ENCODE measurements at regions not wholly inside any gene's neighbourhood (a gene's known extent, or its start where the extent isn't known, plus 50 kb on each side); places are given as distances from the start of the nearest gene placed in this dataset.

DNA sequence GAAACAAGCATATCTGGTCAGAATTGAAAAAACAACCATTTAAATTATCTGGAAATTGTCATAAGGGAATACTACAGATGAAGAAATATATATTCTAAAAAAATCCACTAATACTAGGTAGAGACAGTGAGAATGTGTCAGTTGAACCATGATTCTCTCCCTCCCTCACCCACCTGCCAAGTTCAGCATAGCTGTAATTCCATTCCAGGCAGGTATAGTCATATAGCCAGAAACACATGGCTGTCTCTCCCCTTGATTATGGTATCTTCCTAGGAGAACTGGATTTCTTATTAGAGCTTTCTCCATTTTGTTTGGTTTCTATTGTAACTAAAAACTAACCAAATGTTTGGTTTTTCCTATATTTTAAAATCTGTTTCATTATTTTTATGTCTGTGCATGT, 509.2 kb downstream of the CDH10 start:
- Histone ChIP-seq H3K36me3 (ENCODE audit: low read depth) (no peaks in the 10 kb centered on the region), H3K9me3 (no peaks in the 10 kb centered on the region), H3K4me3 (no peak overlapping the region), H3K4me1 (ENCODE audit: low read depth) (no peaks in the 10 kb centered on the region)
- intact Hi-C loops (cut with DNase I, micrococcal nuclease), result no loop called here
- ATAC-seq, result no peak
- no peak for TF ChIP-seq CTCF (IDR thresholded peaks at IDR 0.05)
- no peak for DNase-seq

- ATAC-seq, result no peak
- no peaks in the 10 kb centered on the region for H3K9me3 ChIP-seq
- H3K36me3 ChIP-seq (ENCODE audit: low read depth), result no peaks in the 10 kb centered on the region
- H3K4me1 ChIP-seq (ENCODE audit: low read depth), result no peaks in the 10 kb centered on the region
- DNase-seq, result no peak
- intact Hi-C loops (cut with DNase I, micrococcal nuclease), result no loop called here
- no peak overlapping the region for H3K4me3 ChIP-seq
- no peak for TF ChIP-seq CTCF (IDR thresholded peaks at IDR 0.05)
These were observed 503.7 kb downstream of the CDH10 start for GRCh38 chr5:24141046-24141445.

DNA sequence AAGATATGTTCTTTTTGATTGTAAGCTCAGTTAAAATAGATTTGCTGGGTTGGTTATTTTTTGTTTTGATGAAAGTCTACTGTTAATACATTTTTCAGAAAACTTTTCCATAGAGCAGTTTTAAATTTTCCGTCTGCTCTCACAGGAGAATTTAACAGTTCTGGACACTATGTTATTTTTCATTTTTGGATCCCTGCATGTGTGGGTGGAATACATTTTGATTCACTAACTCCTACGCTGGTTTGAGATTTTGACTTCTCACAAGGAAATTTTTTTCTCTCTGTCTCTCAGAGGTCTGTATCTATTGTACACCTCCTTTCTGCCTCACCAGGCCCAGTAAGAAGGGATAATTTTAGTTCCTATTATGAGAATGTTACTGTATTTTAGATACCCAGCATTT, 502.4 kb downstream of the CDH10 start:
- intact Hi-C loops (cut with DNase I, micrococcal nuclease), result no loop called here
- TF ChIP-seq CTCF (IDR thresholded peaks at IDR 0.05), result no peak
- ATAC-seq, result no peak
- no peaks in the 10 kb centered on the region for H3K9me3 ChIP-seq
- H3K36me3 ChIP-seq (ENCODE audit: low read depth), result no peaks in the 10 kb centered on the region
- DNase-seq, result no peak
- H3K4me3 ChIP-seq, result no peak overlapping the region
- H3K4me1 ChIP-seq (ENCODE audit: low read depth), result no peaks in the 10 kb centered on the region

DNA sequence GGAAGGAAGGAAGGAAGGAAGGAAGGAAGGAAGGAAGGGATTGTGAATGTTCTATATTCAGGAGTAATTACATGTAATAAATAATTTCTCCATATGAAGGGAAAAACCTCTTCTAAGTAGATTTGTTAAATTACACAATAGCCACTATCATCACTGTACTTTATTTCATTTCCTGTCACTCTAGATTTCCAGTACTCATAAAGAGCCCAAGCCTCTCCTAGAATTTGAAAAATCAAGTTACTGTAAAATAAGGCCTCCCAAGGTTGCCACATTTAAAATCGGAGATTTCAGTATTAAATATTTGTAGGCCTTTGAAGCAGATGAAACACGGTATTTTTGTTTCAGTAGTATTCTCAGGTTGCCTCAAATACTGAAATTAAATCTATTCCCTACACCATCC, 499.0 kb downstream of the CDH10 start:
- TF ChIP-seq CTCF (IDR thresholded peaks at IDR 0.05), result no peak
- no peaks in the 10 kb centered on the region for H3K4me1 ChIP-seq (ENCODE audit: low read depth)
- H3K9me3 ChIP-seq, result no peaks in the 10 kb centered on the region
- intact Hi-C loops (cut with DNase I, micrococcal nuclease), result no loop called here
- H3K36me3 ChIP-seq (ENCODE audit: low read depth), result no peaks in the 10 kb centered on the region
- no peak overlapping the region for H3K4me3 ChIP-seq
- ATAC-seq (no peak), DNase-seq (no peak)

DNA sequence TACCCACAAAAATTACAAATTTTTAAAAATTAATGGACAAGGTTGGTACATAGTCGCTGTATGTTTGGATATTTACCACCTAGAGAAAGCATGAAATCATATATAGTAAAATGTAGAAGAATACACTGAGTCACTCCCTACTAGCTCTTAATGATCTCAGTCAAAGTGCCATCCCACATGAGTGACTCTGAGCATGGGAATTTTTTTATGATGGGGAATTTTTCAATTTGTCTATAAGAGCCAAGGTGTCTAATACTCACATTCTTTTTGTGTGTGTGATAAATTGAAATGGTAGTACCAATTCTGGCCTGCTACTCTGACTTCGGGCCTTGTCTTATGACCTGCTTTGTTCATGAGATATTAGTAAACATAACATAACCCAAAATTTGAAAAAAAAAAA, 483.2 kb downstream of the CDH10 start:
- TF ChIP-seq CTCF (IDR thresholded peaks at IDR 0.05), result no peak
- no peak for DNase-seq
- no peaks in the 10 kb centered on the region for H3K9me3 ChIP-seq
- no peaks in the 10 kb centered on the region for H3K4me1 ChIP-seq (ENCODE audit: low read depth)
- ATAC-seq, result no peak
- intact Hi-C loops (cut with DNase I, micrococcal nuclease), result no loop called here
- H3K4me3 ChIP-seq, result no peak overlapping the region
- no peaks in the 10 kb centered on the region for H3K36me3 ChIP-seq (ENCODE audit: low read depth)

- no peak for ATAC-seq
- no peaks in the 10 kb centered on the region for H3K36me3 ChIP-seq (ENCODE audit: low read depth)
- intact Hi-C loops (cut with DNase I, micrococcal nuclease), result no loop called here
- no peak for DNase-seq
- H3K9me3 ChIP-seq, result no peaks in the 10 kb centered on the region
- H3K4me3 ChIP-seq, result no peak overlapping the region
- no peaks in the 10 kb centered on the region for H3K4me1 ChIP-seq (ENCODE audit: low read depth)
- no peak for TF ChIP-seq CTCF (IDR thresholded peaks at IDR 0.05)
These were observed 482.4 kb downstream of the CDH10 start for GRCh38 chr5:24162343-24162742.
